GM23338 (cell line): ENCODE measurements at regions not wholly inside any gene's neighbourhood (a gene's known extent, or its start where the extent isn't known, plus 50 kb on each side); places are given as distances from the start of the nearest gene placed in this dataset.

Experiments used
- CTCF ChIP-seq, 2 experiments: fragments of 200-600 bp in 1 of 2; sonication (generic) in 1 of 2; conservative IDR thresholded peaks; 2 replicates each; pipeline versions ENCODE4 v1.5.1 to v1.6.1; 2016 to 2017; ENCODE audit warnings: antibody characterized with exemption in 2 of 2, low read depth in 2 of 2, mild to moderate bottlenecking in 2 of 2, moderate library complexity in 1 of 2
- EZH2 ChIP-seq: fragments of 200-600 bp; sonication (generic); IDR thresholded peaks from one replicate; pipeline ENCODE4 v1.8.0; 2017; ENCODE audit warnings: antibody characterized with exemption, mild to moderate bottlenecking, low read depth; ENCODE audit not compliant: unreplicated experiment
- EZH2phosphoT487 ChIP-seq: fragments of 200-600 bp; sonication (generic); IDR thresholded peaks from one replicate; pipeline ENCODE4 v1.8.1; 2018; ENCODE audit warnings: antibody characterized with exemption; ENCODE audit not compliant: unreplicated experiment
- JUNB ChIP-seq: IDR thresholded peaks from one replicate; pipeline ENCODE4 v1.6.1; 2016; ENCODE audit warnings: antibody characterized with exemption; ENCODE audit not compliant: unreplicated experiment
- POLR2AphosphoS5 ChIP-seq: IDR thresholded peaks from 2 replicates; pipeline ENCODE4 v1.6.1; 2016; ENCODE audit warnings: antibody characterized with exemption, low read depth
- TF ChIP-seq, protein P1 (sequence below): IDR thresholded peaks from one replicate; pipeline ENCODE4 v1.6.1; 2018; ENCODE audit warnings: antibody characterized with exemption; ENCODE audit not compliant: unreplicated experiment

DNA sequence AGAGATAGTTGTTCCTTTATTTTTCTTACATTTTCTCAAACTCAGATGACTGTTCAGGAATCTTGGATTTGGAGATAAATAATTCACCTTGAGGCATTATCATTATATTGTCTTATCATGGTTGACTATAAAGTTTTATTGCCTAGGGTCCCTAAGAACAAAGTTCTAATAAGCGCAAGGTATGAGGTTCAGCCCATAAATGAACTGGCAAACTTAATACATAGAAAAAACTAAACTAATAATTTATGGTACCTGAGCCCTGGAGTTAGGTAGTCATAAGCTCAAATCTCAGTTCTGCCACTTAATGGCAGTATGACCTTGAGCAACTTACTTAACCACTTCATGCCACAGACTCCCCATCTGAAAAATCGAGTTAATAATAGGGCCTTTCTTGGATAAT lies 334.0 kb upstream of the PBX1 start:
- TF ChIP-seq CTCF (conservative IDR thresholded peaks at IDR 0.05; ENCODE audit: low read depth in 2 of 2): no peak
- TF ChIP-seq EZH2: no peak
- TF ChIP-seq EZH2phosphoT487: no peak
- TF ChIP-seq POLR2AphosphoS5: no peak
- no peak for TF ChIP-seq JUNB
- TF ChIP-seq, protein P1, sequence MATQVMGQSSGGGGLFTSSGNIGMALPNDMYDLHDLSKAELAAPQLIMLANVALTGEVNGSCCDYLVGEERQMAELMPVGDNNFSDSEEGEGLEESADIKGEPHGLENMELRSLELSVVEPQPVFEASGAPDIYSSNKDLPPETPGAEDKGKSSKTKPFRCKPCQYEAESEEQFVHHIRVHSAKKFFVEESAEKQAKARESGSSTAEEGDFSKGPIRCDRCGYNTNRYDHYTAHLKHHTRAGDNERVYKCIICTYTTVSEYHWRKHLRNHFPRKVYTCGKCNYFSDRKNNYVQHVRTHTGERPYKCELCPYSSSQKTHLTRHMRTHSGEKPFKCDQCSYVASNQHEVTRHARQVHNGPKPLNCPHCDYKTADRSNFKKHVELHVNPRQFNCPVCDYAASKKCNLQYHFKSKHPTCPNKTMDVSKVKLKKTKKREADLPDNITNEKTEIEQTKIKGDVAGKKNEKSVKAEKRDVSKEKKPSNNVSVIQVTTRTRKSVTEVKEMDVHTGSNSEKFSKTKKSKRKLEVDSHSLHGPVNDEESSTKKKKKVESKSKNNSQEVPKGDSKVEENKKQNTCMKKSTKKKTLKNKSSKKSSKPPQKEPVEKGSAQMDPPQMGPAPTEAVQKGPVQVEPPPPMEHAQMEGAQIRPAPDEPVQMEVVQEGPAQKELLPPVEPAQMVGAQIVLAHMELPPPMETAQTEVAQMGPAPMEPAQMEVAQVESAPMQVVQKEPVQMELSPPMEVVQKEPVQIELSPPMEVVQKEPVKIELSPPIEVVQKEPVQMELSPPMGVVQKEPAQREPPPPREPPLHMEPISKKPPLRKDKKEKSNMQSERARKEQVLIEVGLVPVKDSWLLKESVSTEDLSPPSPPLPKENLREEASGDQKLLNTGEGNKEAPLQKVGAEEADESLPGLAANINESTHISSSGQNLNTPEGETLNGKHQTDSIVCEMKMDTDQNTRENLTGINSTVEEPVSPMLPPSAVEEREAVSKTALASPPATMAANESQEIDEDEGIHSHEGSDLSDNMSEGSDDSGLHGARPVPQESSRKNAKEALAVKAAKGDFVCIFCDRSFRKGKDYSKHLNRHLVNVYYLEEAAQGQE: no peak
